SJSA1 (cell line): ENCODE measurements at regions not wholly inside any gene's neighbourhood (a gene's known extent, or its start where the extent isn't known, plus 50 kb on each side); places are given as distances from the start of the nearest gene placed in this dataset.
"Not testable (repeated sequence)": the region's sequence is repeated elsewhere in the genome, so short reads cannot be mapped to it uniquely, and the experiment has no call there.

Experiments
- DNase-seq, 2 experiments: peaks; one replicate each; pipeline ENCODE4 v3.0.0-alpha.2; 2015 to 2020; ENCODE audit warnings: low spot score in 2 of 2, low read depth in 1 of 2
- H3K27ac ChIP-seq: fragments of 250-450 bp; sonication (Bioruptor Pico); 2 replicates; pipeline ENCODE4 v1.5.1; 2020; ENCODE audit warnings: mild to moderate bottlenecking, moderate library complexity
- H3K27me3 ChIP-seq: fragments of 250-450 bp; sonication (Bioruptor Pico); replicated peaks from 2 replicates; pipeline ENCODE4 v1.5.1; 2020; ENCODE audit warnings: mild to moderate bottlenecking, moderate library complexity
- H3K36me3 ChIP-seq: fragments of 250-450 bp; sonication (Bioruptor Pico); 2 replicates; pipeline ENCODE4 v1.5.1; 2020; ENCODE audit warnings: mild to moderate bottlenecking
- H3K4me1 ChIP-seq: fragments of 250-450 bp; sonication (Bioruptor Pico); replicated peaks from 2 replicates; pipeline ENCODE4 v1.6.1; 2021; ENCODE audit warnings: mild to moderate bottlenecking
- H3K4me3 ChIP-seq: fragments of 250-450 bp; sonication (Bioruptor Pico); 2 replicates; pipeline ENCODE4 v1.5.1; 2020; ENCODE audit warnings: mild to moderate bottlenecking
- H3K9me3 ChIP-seq: fragments of 250-450 bp; sonication (Bioruptor Pico); replicated peaks from 2 replicates; pipeline ENCODE4 v1.5.1; 2020; ENCODE audit warnings: mild to moderate bottlenecking

DNA sequence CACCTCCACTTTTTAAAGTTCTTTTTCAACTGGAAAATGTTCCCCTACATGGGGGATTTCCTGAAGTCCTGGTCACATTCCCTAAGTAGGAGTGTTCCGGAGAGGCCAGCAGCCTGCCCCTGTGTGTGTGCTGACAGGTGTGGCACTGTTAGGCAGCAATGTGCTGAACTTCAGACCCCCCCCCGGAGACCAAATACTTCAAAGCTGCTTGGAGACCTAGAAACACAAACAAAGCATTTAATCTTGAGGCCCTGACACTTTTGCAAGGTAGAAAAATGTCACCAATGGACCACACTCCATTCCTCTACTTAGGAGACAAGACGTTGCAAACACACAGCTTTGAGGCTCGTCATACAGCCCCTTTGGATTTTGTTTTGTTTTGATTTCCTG lies 259.6 kb upstream of the CTNNB1 start:
- H3K9me3 ChIP-seq: no peaks in the 10 kb centered on the region
- no peaks in the 10 kb centered on the region for H3K4me1 ChIP-seq
- DNase-seq: no peak
- H3K27me3 ChIP-seq: no peaks in the 10 kb centered on the region
- H3K27ac ChIP-seq: no peak overlapping the region
- H3K4me3 ChIP-seq: no peak overlapping the region
- H3K36me3 ChIP-seq: no peaks in the 10 kb centered on the region

- no peak for DNase-seq
- Histone ChIP-seq H3K4me1 (no peaks in the 10 kb centered on the region), H3K27ac (no peak overlapping the region), H3K27me3 (no peaks in the 10 kb centered on the region), H3K4me3 (no peak overlapping the region), H3K9me3 (no peaks in the 10 kb centered on the region), H3K36me3 (no peaks in the 10 kb centered on the region)
Observed at GRCh38 chr3:40940651-40941050, 258.7 kb upstream of the CTNNB1 start.

DNA sequence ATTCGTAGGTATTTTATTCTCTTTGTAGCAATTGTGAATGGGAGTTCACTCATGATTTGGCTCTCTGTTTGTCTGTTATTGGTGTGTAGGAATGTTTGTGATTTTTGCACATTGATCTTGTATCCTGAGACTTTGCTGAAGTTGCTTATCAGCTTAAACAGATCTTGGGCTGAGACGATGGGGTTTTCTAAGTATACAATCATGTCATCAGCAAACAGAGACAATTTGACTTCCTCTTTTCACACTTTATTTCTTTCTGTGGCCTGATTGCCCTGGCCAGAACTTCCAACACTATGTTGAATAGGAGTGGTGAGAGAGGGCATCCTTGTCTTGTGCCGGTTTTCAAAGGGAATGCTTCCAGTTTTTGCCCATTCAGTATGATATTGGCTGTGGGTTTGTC lies 252.3 kb upstream of the CTNNB1 start:
- not testable (repeated sequence) for H3K27me3 ChIP-seq, H3K27ac ChIP-seq, H3K9me3 ChIP-seq, H3K4me3 ChIP-seq, H3K4me1 ChIP-seq, H3K36me3 ChIP-seq, DNase-seq

DNA sequence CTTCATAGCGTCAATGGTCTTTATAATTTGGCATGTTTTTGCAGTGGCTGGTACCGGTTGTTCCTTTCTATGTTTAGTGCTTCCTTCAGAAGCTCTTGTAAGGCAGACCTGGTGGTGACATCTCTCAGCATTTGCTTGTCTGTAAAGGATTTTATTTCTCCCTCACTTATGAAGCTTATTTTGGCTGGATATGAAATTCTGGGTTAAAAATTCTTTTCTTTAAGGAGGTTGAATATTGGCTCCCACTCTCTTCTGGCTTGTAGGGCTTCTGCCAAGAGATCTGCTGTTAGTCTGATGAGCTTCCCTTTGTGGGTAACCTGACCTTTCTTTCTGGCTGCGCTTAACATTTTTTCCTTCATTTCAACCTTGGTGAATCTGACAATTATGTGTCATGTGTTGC lies 250.0 kb upstream of the CTNNB1 start:
- not testable (repeated sequence) for H3K9me3 ChIP-seq, H3K27ac ChIP-seq, H3K27me3 ChIP-seq, DNase-seq, H3K4me3 ChIP-seq, H3K4me1 ChIP-seq, H3K36me3 ChIP-seq

DNA sequence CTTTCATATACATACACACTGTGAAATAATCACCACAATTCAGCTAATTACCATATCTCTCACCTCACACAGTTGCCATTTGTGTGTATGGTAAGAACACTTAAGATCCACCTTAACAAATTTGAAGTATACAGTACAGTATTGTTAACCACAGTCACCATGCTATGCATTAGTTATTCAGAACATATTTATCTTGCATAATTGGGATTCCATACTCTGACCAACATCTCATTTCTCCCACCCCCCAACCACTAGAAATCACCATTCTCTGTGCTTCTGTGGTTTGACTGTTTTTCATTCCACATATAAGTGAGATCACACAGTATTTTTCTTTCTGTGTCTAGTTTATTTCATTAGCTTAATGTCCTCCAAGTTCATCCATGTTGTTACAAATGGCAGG lies 247.7 kb upstream of the CTNNB1 start:
- Histone ChIP-seq H3K4me1 (peaks cover 4% of the 10 kb centered on the region; the same call in 1 of the 2 replicates), H3K27ac (no peak overlapping the region), H3K36me3 (no peaks in the 10 kb centered on the region), H3K27me3 (no peaks in the 10 kb centered on the region), H3K4me3 (no peak overlapping the region), H3K9me3 (peaks cover 4% of the 10 kb centered on the region; the same call in 1 of the 2 replicates)
- DNase-seq: peak in 1 of 2 experiments; percentile 51

DNA sequence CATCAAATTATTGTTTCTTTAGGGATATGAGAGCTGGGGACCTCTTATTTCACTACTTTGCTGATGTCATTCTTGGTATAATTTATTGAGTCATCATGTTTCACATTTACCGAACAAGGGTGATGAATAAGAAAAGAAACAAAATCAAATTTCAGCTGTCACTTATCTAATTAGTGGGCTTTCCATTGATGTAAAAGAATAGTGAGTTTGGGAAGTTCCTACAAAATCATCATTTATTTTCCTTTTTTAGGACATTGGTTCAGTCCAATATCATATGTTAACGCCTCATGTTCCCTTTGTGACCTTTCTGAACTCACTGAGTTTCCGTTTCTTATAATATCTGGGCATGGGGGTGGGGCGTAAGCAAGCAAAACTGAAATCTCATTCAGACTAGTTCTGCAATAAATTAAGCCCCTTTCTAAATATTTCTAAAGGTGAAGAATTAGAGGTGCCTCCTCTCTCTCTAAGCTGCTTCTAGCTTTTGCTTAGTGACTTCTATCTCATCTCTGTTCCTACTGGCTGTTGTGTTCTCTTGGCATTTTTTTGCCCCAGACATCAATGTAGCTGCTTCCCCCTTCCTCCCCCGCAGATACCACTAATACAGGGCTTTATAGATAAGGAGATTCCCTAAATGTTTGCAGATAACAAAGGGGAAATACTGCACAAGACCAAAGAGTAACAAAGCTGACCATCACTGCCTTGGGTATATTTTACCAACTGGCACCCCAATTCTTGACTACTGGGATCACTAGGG lies 238.0 kb upstream of the CTNNB1 start:
- Histone ChIP-seq H3K27me3 (no peaks in the 10 kb centered on the region), H3K27ac (no peak overlapping the region), H3K9me3 (no peaks in the 10 kb centered on the region), H3K4me1 (no peaks in the 10 kb centered on the region), H3K4me3 (no peak overlapping the region), H3K36me3 (no peaks in the 10 kb centered on the region)
- no peak for DNase-seq

DNA sequence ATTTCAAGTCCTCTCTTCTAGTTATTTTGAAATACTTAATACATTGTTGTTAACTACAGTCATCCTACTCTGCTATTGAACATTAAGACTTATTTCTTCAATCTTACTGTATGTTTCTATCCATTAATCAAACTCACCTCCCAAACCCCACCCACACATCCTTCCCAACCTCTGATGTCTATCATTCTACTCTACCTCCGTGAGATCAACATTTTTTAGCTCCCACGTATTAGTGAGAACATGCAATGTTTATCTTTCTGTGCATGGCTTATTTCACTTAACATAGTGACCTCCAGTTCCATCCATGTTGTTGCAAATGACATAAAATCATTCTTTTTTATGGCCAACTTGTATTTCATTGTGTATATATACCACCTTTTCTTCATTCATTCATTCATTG lies 236.6 kb upstream of the CTNNB1 start:
- Histone ChIP-seq H3K27me3 (no peaks in the 10 kb centered on the region), H3K27ac (no peak overlapping the region), H3K9me3 (no peaks in the 10 kb centered on the region), H3K36me3 (no peaks in the 10 kb centered on the region), H3K4me3 (no peak overlapping the region), H3K4me1 (no peaks in the 10 kb centered on the region)
- DNase-seq: no peak

- no peak for DNase-seq
- H3K36me3 ChIP-seq: no peaks in the 10 kb centered on the region
- H3K27ac ChIP-seq: no peak overlapping the region
Observed at GRCh38 chr3:40968666-40969065, 230.6 kb upstream of the CTNNB1 start.

GRCh38 chr3:40969341-40969740 lies 230.0 kb upstream of the CTNNB1 start:
- DNase-seq: no peak
- no peaks in the 10 kb centered on the region for H3K27me3 ChIP-seq
- no peaks in the 10 kb centered on the region for H3K9me3 ChIP-seq
- no peak overlapping the region for H3K4me3 ChIP-seq
- peaks cover 28% of the 10 kb centered on the region for H3K4me1 ChIP-seq
- H3K27ac ChIP-seq: no peak overlapping the region
- no peaks in the 10 kb centered on the region for H3K36me3 ChIP-seq

More at GRCh38 chr3:40968666-40969065, 230.6 kb upstream of the CTNNB1 start:
- H3K4me1 ChIP-seq: peaks cover 28% of the 10 kb centered on the region
- no peak overlapping the region for H3K4me3 ChIP-seq
- no peaks in the 10 kb centered on the region for H3K27me3 ChIP-seq
- H3K9me3 ChIP-seq: no peaks in the 10 kb centered on the region

- peak overlapping the region; percentile 87 for H3K27ac ChIP-seq
Observed at GRCh38 chr3:40969756-40970466, 229.4 kb upstream of the CTNNB1 start.

DNA sequence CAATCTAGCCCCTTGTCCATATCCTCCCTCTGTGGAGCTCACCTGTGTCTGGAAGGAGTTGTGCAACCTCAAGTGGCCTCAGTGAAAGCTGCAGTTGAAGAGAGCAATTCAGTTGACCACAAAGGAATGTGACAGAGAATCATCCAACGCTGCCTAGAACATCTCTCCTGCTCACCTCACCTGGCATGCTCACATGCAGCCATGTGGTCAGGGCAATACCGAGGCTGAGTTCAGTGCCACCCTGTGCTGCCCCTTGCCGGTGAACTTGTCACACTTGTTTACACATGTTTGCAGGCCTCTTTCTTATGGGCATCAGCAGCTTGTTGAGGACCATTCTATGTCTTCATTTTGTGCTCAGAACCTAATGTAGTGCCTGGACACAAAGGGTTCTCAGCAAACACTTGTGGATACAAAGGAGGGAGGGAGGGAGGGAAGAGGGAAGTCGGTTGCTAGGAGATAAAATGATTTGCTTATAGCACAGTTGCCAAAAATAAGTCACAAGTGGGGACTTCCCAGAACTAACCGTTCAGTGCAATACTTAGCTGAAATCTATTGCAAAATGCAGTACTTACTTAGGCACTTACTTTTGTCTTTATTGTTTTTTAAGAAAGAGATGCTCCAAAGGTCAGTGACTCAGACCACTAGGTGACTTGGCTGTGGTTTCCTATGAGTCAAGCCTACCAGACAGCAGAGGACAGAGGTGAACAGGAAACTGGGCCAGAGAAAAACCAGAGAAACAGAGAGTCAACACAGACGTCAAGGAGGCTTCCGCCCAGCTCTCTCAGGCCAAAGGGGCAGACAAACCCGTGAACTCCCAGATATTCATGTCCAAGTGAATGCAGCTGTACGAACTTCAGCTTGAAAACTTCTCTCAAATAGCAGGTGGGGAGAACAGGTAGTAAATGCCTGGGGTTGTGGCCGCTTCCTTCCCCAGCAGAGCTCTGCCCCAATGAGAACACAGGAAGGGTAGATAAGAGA lies 227.8 kb upstream of the CTNNB1 start:
- Histone ChIP-seq H3K9me3 (no peaks in the 10 kb centered on the region), H3K27me3 (no peaks in the 10 kb centered on the region), H3K4me1 (peaks cover 47% of the 10 kb centered on the region), H3K27ac (peak overlapping the region; percentile 87), H3K36me3 (no peaks in the 10 kb centered on the region), H3K4me3 (no peak overlapping the region)
- peak; percentile 82 to 92 for DNase-seq

More at GRCh38 chr3:40969756-40970466, 229.4 kb upstream of the CTNNB1 start:
- Histone ChIP-seq H3K4me3 (no peak overlapping the region), H3K27me3 (no peaks in the 10 kb centered on the region), H3K4me1 (peaks cover 31% of the 10 kb centered on the region), H3K9me3 (no peaks in the 10 kb centered on the region), H3K36me3 (no peaks in the 10 kb centered on the region)
- no peak for DNase-seq

- Histone ChIP-seq H3K27ac (peak overlapping the region; percentile 87), H3K4me1 (peaks cover 48% of the 10 kb centered on the region), H3K9me3 (no peaks in the 10 kb centered on the region), H3K27me3 (no peaks in the 10 kb centered on the region), H3K36me3 (no peaks in the 10 kb centered on the region), H3K4me3 (no peak overlapping the region)
- DNase-seq: no peak
Observed at GRCh38 chr3:40972350-40972749, 227.0 kb upstream of the CTNNB1 start.

- no peaks in the 10 kb centered on the region for H3K36me3 ChIP-seq
- peaks cover 48% of the 10 kb centered on the region for H3K4me1 ChIP-seq
- no peak for DNase-seq
- no peaks in the 10 kb centered on the region for H3K27me3 ChIP-seq
- H3K27ac ChIP-seq: no peak overlapping the region
- H3K4me3 ChIP-seq: no peak overlapping the region
- no peaks in the 10 kb centered on the region for H3K9me3 ChIP-seq
Observed at GRCh38 chr3:40973141-40973540, 226.2 kb upstream of the CTNNB1 start.
